GM21367 (cell line): ENCODE measurements at regions not wholly inside any gene's neighbourhood (a gene's known extent, or its start where the extent isn't known, plus 50 kb on each side); places are given as distances from the start of the nearest gene placed in this dataset.

Experiments
- ATAC-seq: cut with Tn5 transposase; IDR thresholded peaks from one replicate; pipeline ENCODE4 v1.9.1; 2021; ENCODE audit not compliant: unreplicated experiment

DNA sequence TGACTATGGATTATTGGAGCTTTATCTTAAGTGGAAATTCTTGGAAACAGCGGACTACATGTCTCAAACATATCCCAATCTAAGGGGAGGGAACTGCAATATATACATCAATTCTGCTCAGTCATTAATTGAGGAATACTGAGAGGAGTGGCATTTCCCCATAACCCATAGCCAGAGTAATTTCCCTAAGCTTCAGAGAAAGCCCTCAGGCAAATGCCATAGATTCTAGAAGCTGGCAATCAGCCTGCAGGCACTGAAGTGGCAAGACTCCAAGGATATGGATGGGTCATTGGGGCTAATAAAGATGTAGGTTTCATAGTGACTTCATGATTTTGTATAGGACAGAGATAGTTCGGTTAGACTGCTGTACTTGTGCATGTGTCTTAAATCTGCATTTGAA lies 1960.5 kb upstream of the PIK3C3 start:
- no peak for ATAC-seq

- no peak for ATAC-seq
Observed at GRCh38 chr18:39991696-39992265, 1963.3 kb upstream of the PIK3C3 start.

- ATAC-seq, result no peak
Observed at GRCh38 chr18:39990540-39990939, 1964.5 kb upstream of the PIK3C3 start.

DNA sequence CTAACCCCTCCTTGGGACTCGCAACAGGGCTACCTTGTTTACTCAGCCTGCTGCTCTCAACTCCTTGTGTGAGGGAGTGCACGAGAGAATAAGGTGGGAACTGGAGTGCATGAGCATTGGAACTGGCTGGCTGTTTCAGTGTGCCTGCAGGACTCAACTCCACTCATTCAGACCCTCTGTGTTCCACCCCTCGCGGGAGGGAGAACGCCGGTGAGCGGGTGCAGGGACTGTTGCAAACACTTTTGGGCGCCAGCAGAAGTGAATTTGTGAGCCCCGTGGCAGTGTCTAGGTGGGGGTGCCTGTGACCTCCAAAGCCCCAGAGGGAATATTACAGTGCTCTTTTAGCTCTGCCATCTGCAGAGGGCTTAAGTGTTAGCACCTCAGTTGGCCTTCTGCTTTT lies 1978.3 kb upstream of the PIK3C3 start:
- ATAC-seq, result no peak

DNA sequence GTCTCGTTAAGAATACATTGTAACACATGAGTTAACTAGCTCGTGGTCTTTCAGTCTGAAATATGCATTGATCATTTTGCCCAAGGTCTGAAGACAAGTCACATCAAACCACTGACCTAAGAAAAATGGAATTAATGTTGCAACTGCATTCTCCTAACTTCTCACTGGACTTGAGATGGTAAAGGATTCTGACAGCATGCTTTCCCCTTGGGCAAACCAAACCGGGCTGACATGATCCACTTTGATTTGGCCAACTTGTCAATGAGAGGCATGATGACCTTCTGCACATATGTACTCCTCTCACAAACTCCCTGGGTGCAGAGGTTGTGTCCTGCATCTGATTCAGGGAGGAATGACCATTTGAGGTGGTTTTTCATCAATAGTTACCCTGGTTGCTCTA lies 1982.5 kb upstream of the PIK3C3 start:
- ATAC-seq, result no peak

- no peak for ATAC-seq
Observed at GRCh38 chr18:39969803-39970494, 1985.1 kb upstream of the PIK3C3 start.

GRCh38 chr18:39966275-39966674 lies 1988.8 kb upstream of the PIK3C3 start:
- ATAC-seq, result no peak

- ATAC-seq, result no peak
Observed at GRCh38 chr18:39962546-39962945, 1992.5 kb upstream of the PIK3C3 start.

DNA sequence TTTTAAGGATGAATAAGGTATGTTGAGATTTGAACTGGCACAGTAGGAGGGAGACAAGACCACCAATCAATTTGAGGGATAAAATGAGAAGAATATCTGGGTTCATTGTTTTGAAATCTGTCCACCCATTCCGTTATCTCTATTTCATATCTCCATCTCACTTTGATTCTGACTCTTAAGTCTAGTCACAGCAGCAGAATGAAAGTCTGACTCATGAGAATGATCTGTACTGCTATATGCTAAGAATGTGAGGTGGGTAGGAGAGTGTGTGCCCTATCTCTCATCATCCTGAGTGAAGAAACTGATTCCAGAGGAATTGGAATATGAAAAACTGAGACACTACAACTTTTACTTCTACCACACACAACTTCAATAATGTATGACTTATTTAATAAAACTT lies 1994.5 kb upstream of the PIK3C3 start:
- no peak for ATAC-seq

- ATAC-seq, result no peak
Observed at GRCh38 chr18:39959839-39960238, 1995.2 kb upstream of the PIK3C3 start.

DNA sequence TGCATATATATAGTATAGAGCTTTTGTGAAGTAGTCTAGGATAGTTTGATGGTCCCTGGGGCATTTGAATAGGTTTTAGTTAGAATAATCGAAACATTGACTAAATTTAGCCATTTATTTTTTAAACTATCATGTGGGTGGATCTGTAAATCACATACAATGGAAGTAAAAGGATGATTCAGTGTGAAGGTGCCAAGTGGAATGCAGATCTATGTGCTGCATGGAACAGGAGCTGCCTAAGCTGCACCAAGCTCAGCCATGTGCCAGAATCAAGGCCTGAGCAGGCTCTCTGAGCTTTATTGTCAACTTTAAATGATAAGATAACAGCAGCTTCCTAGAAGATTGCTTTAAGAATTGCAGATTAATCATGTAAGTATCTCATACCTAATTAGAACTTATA lies 1996.2 kb upstream of the PIK3C3 start:
- no peak for ATAC-seq

- ATAC-seq, result no peak
Observed at GRCh38 chr18:39952816-39953215, 2002.2 kb upstream of the PIK3C3 start.

GRCh38 chr18:39951142-39951720 lies 2003.8 kb upstream of the PIK3C3 start:
- ATAC-seq, result no peak

GRCh38 chr18:39946623-39947061 lies 2008.4 kb upstream of the PIK3C3 start:
- no peak for ATAC-seq

GRCh38 chr18:39945076-39945475 lies 2010.0 kb upstream of the PIK3C3 start:
- no peak for ATAC-seq

GRCh38 chr18:39942702-39943101 lies 2012.3 kb upstream of the PIK3C3 start:
- no peak for ATAC-seq

DNA sequence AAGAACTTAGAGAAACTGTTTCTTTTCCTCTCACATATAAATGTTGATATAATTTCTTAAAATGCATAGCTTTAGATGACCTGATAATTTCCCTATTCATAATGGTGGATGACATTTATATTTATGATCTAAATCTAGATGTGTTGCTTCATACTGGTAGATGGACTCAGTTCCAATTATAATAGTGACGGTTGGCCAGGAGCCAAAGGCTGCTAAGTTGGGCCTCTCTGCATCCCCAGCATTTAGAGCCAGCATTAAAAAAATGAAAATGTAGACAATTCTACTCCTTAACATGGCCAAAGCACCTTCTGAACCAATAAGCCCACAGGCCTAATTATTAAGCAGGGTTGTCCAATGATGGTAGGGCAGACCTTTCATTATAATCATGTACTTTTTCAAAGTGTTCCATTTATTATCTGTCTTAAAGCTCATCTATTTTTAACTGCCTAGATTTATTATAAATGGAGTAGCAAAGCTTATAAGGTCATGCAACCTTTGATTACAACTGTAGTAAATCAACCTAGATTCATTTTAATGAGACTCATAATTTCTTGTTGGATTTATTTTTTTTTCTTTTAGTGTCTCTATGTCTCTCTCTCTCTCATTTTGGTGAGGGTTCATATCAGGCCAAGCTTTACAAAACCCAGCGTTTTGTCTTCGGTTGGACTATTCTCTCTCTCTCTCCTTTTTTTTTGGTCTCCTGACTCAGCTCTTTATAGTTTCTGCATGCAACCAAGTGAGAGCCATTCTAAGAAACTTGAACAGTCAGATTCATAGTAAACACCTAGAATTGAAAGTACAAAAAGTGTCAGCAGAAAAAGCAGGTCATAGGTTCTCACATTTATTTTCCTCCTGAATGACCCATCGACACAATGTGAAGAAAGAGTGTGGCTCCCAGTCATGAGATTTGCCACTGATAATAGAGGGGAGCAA lies 2016.1 kb upstream of the PIK3C3 start:
- ATAC-seq, result no peak

DNA sequence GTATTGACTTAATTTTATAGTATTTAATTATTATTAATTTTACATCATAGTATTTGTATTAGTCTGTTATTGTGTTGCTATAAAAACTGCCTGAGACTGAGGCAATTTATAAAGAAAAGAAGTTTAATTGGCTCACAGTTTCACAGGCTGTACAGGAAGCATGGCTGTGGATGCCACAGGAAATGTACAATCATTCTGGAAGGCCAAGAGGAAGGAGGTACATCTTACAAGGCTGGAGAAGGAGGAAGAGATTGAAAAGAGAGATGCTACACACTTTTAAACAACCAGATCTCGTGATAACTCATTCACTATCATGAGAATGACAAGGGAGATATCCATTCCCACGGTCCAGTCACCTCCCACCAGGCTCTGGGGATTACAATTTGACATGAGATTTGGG lies 2019.4 kb upstream of the PIK3C3 start:
- no peak for ATAC-seq

GRCh38 chr18:39918847-39919246 lies 2036.2 kb upstream of the PIK3C3 start:
- no peak for ATAC-seq

DNA sequence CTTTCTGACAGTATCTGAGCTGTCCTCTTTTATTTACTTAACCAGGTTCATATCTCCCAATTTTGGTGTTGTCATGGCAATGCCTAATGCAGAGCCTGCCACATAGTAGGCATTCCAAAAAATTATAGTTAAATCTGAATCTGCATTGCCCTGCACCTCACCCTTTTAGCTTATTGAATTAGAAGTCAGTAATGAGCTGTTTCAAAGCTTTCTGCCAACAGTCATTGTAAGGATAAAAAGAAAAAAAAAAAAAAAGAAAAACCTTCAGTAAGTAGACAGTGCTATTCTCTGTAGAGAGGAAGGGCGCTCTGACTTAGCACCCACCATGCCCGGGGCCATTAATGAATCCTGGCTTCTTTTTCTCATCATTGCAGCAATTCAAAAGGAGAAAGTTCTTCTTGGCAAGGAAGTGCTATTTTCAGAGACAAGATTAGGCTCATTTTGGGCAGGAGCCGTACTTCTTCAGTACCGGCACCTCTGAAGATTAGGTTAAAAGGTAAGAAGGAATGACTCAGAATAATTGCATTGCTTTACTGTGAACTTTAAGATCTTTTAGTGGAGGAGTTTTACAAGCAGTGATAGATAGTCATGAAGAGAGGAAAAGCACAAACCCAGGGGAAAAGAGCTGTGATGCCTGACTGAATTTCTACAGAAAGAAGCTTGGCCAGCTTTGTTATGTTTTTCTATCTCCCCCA lies 2041.2 kb upstream of the PIK3C3 start:
- ATAC-seq, result no peak

DNA sequence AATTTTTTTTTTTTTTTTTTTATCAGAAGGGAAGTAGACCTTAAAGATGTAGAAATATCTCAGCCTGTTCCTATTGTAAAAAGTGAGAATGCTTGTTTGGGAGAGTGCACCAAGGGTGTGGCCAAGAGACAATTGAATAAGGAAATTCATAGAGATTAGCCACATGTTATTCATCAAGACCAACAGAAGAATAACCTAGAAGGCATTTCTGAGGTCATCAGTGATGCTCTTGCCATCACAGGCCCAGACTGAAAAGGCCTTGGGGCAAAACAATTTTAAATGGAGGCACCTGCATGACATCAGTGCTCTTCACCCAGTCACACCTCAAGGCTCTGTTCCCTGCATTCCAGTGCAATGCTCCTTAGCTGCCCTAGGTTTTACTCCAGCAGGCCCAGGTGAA lies 2043.3 kb upstream of the PIK3C3 start:
- ATAC-seq, result no peak
